Activated naive CD4-positive, alpha-beta T cell treated with anti-CD3 and anti-CD28 coated beads for 36 hours (primary cell): ENCODE measurements at regions not wholly inside any gene's neighbourhood (a gene's known extent, or its start where the extent isn't known, plus 50 kb on each side); places are given as distances from the start of the nearest gene placed in this dataset.

Source experiments
- CTCF ChIA-PET: fragments of 350-600 bp; sonication (Branson Sonifier 250); formaldehyde crosslinking; loops from one replicate; lab custom pipeline; 2021; ENCODE audit warnings: antibody characterized with exemption; lab: Charles Lee
- DNase-seq: peaks from one replicate; pipeline ENCODE4 v3.0.0-alpha.2; 2020
- H3K27ac Mint-ChIP-seq: one replicate; pipeline ENCODE4 v1.8.0; 2021; ENCODE audit warnings: mild to moderate bottlenecking, mixed read lengths
- H3K27me3 Mint-ChIP-seq: one replicate; pipeline ENCODE4 v1.8.0; 2021; ENCODE audit warnings: low read depth, mixed read lengths
- H3K36me3 Mint-ChIP-seq: one replicate; pipeline ENCODE4 v1.8.0; 2021; ENCODE audit warnings: low read depth, mixed read lengths
- H3K4me1 Mint-ChIP-seq: one replicate; pipeline ENCODE4 v1.8.0; 2021; ENCODE audit warnings: low read depth, mixed read lengths
- H3K4me3 Mint-ChIP-seq: one replicate; pipeline ENCODE4 v1.8.0; 2021; ENCODE audit warnings: mild to moderate bottlenecking, moderate library complexity, mixed read lengths
- H3K9me3 Mint-ChIP-seq: one replicate; pipeline ENCODE4 v1.8.0; 2021; ENCODE audit warnings: mixed read lengths
- intact Hi-C: fragments of 100-400 bp; cut with micrococcal nuclease; formaldehyde crosslinking; loops from one replicate; pipeline ENCODE4 v1.15.1; 2023

DNA sequence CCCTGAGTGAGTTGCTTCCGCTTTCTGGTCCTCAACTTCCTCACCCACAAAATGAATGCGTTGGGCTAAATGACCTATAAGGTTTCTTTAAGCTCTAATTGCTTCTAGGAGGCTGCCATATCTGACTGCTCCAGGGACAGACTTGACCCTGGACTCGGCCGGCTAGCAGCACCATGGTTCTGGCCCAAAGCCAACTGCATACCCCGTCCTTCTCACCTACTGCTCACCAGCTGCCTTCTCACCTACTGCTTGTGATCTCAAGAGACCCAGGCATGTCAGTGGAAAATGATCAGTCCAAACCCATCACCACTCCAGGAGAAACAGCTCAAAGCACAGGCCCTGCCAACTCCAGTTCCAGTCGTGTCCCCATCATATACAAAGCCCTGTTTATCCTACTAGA lies 124.3 kb upstream of the IRX5 start:
- H3K4me1 Mint-ChIP-seq, result no peaks in the 10 kb centered on the region
- H3K4me3 Mint-ChIP-seq, result no peak overlapping the region
- DNase-seq, result no peak
- intact Hi-C loops, result no loop called here
- H3K27ac Mint-ChIP-seq, result no peak overlapping the region
- no peaks in the 10 kb centered on the region for H3K9me3 Mint-ChIP-seq
- peaks cover under 1% of the 10 kb centered on the region for H3K27me3 Mint-ChIP-seq
- no peaks in the 10 kb centered on the region for H3K36me3 Mint-ChIP-seq
- CTCF ChIA-PET, result no interaction called here

DNA sequence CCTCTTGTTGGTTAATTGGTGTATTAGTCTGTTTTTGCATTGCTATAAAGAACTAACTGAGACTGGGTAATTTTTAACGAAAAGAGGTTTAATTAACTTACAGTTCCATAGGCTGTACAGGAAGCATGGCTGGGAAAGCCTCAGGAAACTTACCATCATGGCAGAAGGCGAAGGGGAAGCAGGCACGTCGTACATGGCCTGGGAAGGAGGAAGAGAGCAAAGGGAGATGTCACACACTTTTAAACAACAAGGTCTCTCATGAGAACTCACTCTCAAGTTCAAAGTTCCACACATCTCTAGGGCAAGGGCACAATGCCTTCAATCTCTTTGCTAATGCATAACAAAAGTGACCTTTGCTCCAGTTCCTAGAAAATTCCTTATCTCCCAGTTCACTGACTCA lies 125.0 kb upstream of the IRX5 start:
- H3K4me1 Mint-ChIP-seq, result no peaks in the 10 kb centered on the region
- no peak overlapping the region for H3K27ac Mint-ChIP-seq
- intact Hi-C loops, result no loop called here
- H3K27me3 Mint-ChIP-seq, result peaks cover 2% of the 10 kb centered on the region
- H3K36me3 Mint-ChIP-seq, result no peaks in the 10 kb centered on the region
- CTCF ChIA-PET, result no interaction called here
- no peak overlapping the region for H3K4me3 Mint-ChIP-seq
- no peaks in the 10 kb centered on the region for H3K9me3 Mint-ChIP-seq
- DNase-seq, result no peak

GRCh38 chr16:54801057-54801844 lies 129.4 kb upstream of the IRX5 start:
- Mint-ChIP-seq H3K4me3 (no peak overlapping the region), H3K27ac (no peak overlapping the region), H3K4me1 (no peaks in the 10 kb centered on the region), H3K9me3 (peaks cover 6% of the 10 kb centered on the region), H3K27me3 (peaks cover 8% of the 10 kb centered on the region), H3K36me3 (no peaks in the 10 kb centered on the region)
- intact Hi-C loops, result no loop called here
- CTCF ChIA-PET, result no interaction called here
- DNase-seq, result no peak

DNA sequence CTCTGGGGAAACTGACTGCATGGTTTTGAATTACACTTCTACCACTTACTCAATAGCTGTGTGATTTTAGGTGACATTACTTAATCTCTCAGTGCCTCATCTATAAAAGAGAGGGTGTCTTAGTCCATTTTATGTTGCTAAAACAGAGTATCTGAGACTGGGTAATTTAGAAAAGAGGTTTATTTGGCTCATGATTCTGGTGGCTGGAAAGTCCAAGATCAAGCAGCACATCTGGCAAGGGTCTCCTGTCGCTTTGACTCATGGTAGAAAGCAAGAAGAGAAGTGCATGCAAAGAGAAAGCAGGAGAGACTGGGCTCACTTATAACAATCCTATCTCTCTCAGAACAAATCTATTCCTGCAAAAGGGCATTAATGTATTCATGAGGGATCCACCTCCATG lies 132.4 kb upstream of the IRX5 start:
- DNase-seq, result no peak
- Mint-ChIP-seq H3K9me3 (peaks cover 6% of the 10 kb centered on the region), H3K4me1 (no peaks in the 10 kb centered on the region), H3K36me3 (no peaks in the 10 kb centered on the region), H3K4me3 (no peak overlapping the region), H3K27ac (no peak overlapping the region), H3K27me3 (peaks cover 8% of the 10 kb centered on the region)
- intact Hi-C loops, result no loop called here
- CTCF ChIA-PET, result no interaction called here

DNA sequence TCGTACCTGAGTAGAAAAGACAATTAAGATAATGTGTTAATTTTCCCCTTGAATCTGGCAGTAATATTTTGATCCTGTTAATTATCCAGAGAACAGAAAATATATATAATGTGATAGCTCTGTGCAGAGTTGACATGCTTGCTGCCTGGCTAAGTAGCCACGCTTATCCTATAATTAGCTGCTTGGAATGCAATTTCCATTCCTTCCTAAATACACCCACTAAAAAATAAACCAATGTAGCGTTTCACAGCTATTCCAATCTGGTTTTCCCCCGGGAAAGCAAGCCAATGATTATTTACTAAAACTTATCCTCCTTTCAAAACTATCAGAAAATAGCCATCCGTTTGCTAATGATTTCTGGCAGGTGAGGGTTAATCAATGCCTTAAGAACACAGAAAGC lies 134.5 kb upstream of the IRX5 start:
- no peak for DNase-seq
- H3K4me1 Mint-ChIP-seq, result no peaks in the 10 kb centered on the region
- H3K36me3 Mint-ChIP-seq, result no peaks in the 10 kb centered on the region
- H3K27me3 Mint-ChIP-seq, result peaks cover 11% of the 10 kb centered on the region
- peaks cover 6% of the 10 kb centered on the region for H3K9me3 Mint-ChIP-seq
- intact Hi-C loops, result no loop called here
- no peak overlapping the region for H3K27ac Mint-ChIP-seq
- CTCF ChIA-PET, result no interaction called here
- no peak overlapping the region for H3K4me3 Mint-ChIP-seq

DNA sequence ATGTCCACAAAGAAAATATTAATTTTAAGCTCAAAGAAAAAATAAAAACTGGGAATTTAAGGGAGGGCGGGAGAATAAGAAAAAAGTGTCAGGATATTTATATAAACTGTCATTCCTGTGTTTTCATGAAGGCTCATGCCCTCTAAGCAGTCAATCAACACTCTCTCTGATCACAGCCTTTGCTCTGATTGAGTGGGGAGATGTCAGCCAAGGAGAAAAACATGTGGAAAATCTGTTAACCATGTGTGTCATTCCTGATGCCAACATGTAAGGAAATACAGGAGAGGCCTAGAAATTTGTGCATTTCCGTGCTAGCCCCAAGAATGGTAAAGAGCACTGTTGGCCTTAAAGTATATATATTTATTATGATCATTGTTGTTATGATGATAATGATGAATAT lies 137.9 kb upstream of the IRX5 start:
- no peak for DNase-seq
- Mint-ChIP-seq H3K4me1 (no peaks in the 10 kb centered on the region), H3K36me3 (no peaks in the 10 kb centered on the region), H3K27me3 (peaks cover 4% of the 10 kb centered on the region), H3K9me3 (no peaks in the 10 kb centered on the region), H3K4me3 (no peak overlapping the region), H3K27ac (no peak overlapping the region)
- CTCF ChIA-PET, result no interaction called here
- intact Hi-C loops, result no loop called here

GRCh38 chr16:54787045-54787444 lies 143.6 kb upstream of the IRX5 start:
- intact Hi-C loops, result no loop called here
- Mint-ChIP-seq H3K27ac (no peak overlapping the region), H3K4me1 (no peaks in the 10 kb centered on the region), H3K36me3 (no peaks in the 10 kb centered on the region), H3K4me3 (no peak overlapping the region), H3K9me3 (no peaks in the 10 kb centered on the region), H3K27me3 (peaks cover 4% of the 10 kb centered on the region)
- DNase-seq, result no peak
- CTCF ChIA-PET, result no interaction called here

DNA sequence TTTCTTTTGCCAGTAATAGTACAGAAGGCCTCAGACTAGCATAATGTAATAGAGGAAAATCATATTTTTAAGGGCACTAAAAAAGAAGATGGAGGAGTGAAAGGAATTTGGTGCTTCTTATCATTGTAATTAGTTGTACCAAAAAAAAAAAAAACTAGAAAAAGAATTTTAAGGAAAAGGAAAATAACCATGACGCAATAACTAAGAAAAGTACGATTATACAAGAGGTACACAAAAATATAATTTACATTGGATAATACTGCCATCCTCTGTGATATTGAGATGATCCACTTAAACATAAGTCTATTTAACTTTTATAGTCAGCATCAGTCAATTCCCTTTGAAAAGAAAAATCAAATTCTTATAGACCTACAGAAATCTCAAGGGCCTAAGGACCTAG lies 146.7 kb upstream of the IRX5 start:
- Mint-ChIP-seq H3K4me1 (no peaks in the 10 kb centered on the region), H3K9me3 (no peaks in the 10 kb centered on the region), H3K4me3 (no peak overlapping the region), H3K27me3 (peaks cover 3% of the 10 kb centered on the region), H3K27ac (no peak overlapping the region), H3K36me3 (no peaks in the 10 kb centered on the region)
- no peak for DNase-seq
- CTCF ChIA-PET, result interaction anchor here (1.0 kb wide), 1 partner anchor 10 kb away, joined by 3 read pairs; no protein-coding TSS in a partner anchor
- intact Hi-C loops, result no loop called here

DNA sequence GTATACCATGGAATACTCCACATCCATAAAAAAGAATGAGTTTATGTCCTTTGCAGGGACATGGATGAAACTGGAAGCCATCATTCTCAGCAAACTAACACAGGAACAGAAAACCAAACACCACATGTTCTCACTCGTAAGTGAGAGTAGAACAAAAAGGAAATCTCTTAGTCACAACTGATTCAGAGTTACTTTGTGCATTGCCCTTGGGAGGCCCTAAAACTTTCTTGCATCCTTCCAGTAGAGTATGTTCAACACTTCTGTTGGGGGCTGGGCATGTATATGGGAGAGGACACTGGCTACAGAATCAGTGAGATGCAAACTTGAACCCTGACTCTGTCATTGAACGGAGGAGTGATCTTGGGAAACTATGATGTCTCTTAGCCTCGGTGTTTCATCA lies 147.4 kb upstream of the IRX5 start:
- no peaks in the 10 kb centered on the region for H3K4me1 Mint-ChIP-seq
- H3K27ac Mint-ChIP-seq, result no peak overlapping the region
- no peaks in the 10 kb centered on the region for H3K36me3 Mint-ChIP-seq
- H3K27me3 Mint-ChIP-seq, result peaks cover 3% of the 10 kb centered on the region
- H3K4me3 Mint-ChIP-seq, result no peak overlapping the region
- intact Hi-C loops, result no loop called here
- CTCF ChIA-PET, result no interaction called here
- no peak for DNase-seq
- no peaks in the 10 kb centered on the region for H3K9me3 Mint-ChIP-seq

DNA sequence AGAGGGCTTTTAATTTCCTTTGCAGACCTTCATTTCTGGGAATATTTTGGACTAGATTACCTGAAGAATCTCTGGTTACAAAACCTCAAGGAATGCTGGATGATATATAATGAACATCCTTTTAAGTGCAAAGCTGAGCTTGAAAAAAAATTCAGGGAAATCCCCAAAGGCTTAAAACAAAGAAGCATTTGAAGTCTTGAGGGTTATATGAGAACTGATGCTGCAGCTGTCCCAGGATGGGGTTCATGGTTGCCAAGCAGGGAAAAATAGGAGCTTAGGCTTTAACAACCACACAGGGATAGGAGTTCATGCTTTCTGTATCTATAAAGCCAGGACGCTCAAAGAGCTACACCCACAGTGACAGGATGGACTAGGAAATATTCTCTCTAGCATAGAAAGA lies 150.4 kb upstream of the IRX5 start:
- no peaks in the 10 kb centered on the region for H3K4me1 Mint-ChIP-seq
- no peak for DNase-seq
- no peaks in the 10 kb centered on the region for H3K36me3 Mint-ChIP-seq
- intact Hi-C loops, result no loop called here
- CTCF ChIA-PET, result no interaction called here
- no peaks in the 10 kb centered on the region for H3K9me3 Mint-ChIP-seq
- H3K27me3 Mint-ChIP-seq, result peaks cover 7% of the 10 kb centered on the region
- no peak overlapping the region for H3K27ac Mint-ChIP-seq
- no peak overlapping the region for H3K4me3 Mint-ChIP-seq

GRCh38 chr16:54779549-54779948 lies 151.1 kb upstream of the IRX5 start:
- Mint-ChIP-seq H3K27me3 (peaks cover 7% of the 10 kb centered on the region), H3K9me3 (no peaks in the 10 kb centered on the region), H3K27ac (no peak overlapping the region), H3K4me3 (no peak overlapping the region), H3K36me3 (no peaks in the 10 kb centered on the region), H3K4me1 (no peaks in the 10 kb centered on the region)
- DNase-seq, result no peak
- CTCF ChIA-PET, result no interaction called here
- intact Hi-C loops, result no loop called here

DNA sequence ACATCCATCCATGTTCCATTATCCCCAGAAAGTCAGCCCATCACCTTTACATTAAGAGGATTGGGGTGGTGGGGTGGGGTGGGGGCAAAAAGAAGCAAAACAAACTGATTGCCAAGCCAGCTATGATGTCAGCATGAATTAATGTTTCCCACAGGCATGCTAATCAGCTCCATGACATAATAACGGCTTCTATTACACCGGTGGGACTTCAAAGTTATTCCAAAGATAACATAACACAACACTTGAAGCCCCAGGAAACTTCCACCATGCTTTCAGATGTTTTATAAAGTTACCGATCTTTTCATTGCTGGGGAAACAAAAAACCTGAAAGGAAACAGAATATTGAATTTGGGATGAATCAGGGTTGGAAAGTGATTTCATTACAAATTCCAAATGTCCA lies 155.9 kb upstream of the IRX5 start:
- no peak overlapping the region for H3K4me3 Mint-ChIP-seq
- no peak overlapping the region for H3K27ac Mint-ChIP-seq
- no peak for DNase-seq
- peaks cover 4% of the 10 kb centered on the region for H3K27me3 Mint-ChIP-seq
- CTCF ChIA-PET, result interaction anchor here (0.6 to 0.9 kb wide), 2 partner anchors 10 to 482 kb away, joined by 3 read pairs; no protein-coding TSS in a partner anchor
- no peaks in the 10 kb centered on the region for H3K4me1 Mint-ChIP-seq
- intact Hi-C loops, result no loop called here
- H3K9me3 Mint-ChIP-seq, result peaks cover 5% of the 10 kb centered on the region
- H3K36me3 Mint-ChIP-seq, result no peaks in the 10 kb centered on the region

GRCh38 chr16:54772400-54772799 lies 158.3 kb upstream of the IRX5 start:
- CTCF ChIA-PET, result no interaction called here
- no peak for DNase-seq
- Mint-ChIP-seq H3K27me3 (peaks cover 4% of the 10 kb centered on the region), H3K4me1 (no peaks in the 10 kb centered on the region), H3K27ac (no peak overlapping the region), H3K36me3 (no peaks in the 10 kb centered on the region), H3K4me3 (no peak overlapping the region), H3K9me3 (peaks cover 9% of the 10 kb centered on the region)
- intact Hi-C loops, result no loop called here
